ENCODE measurements at regions not wholly inside any gene's neighbourhood (a gene's known extent, or its start where the extent isn't known, plus 50 kb on each side); places are given as distances from the start of the nearest gene placed in this dataset.

- TF ChIP-seq POLR2A (IDR thresholded peaks at IDR 0.05) (no peak), CTCF (IDR thresholded peaks at IDR 0.05) (no peak)
Measured at GRCh38 chr6:28791002-28791383, 132.8 kb downstream of the TRIM27 start.
